Activated CD4-positive, alpha-beta T cell treated with anti-CD3 and anti-CD28 coated beads, Interleukin-2, amount 10 ng/mL, durations not matched to agents 24 days and 14 days (primary cell): ENCODE measurements at regions not wholly inside any gene's neighbourhood (a gene's known extent, or its start where the extent isn't known, plus 50 kb on each side); places are given as distances from the start of the nearest gene placed in this dataset.

ENCODE experiments used
- DNase-seq: peaks from one replicate; pipeline ENCODE4 v3.0.0; 2022
- H3K27ac Mint-ChIP-seq: one replicate; pipeline ENCODE4 v1.8.0; 2022; ENCODE audit warnings: mild to moderate bottlenecking, mixed read lengths
- H3K27me3 Mint-ChIP-seq: one replicate; pipeline ENCODE4 v1.8.0; 2022; ENCODE audit warnings: mixed read lengths
- H3K36me3 Mint-ChIP-seq: one replicate; pipeline ENCODE4 v1.8.0; 2022; ENCODE audit warnings: low read depth, mild to moderate bottlenecking, mixed read lengths
- H3K4me1 Mint-ChIP-seq: one replicate; pipeline ENCODE4 v1.8.0; 2021; ENCODE audit warnings: mixed read lengths
- H3K4me3 Mint-ChIP-seq: one replicate; pipeline ENCODE4 v1.8.0; 2022; ENCODE audit warnings: mild to moderate bottlenecking, moderate library complexity, mixed read lengths
- H3K9me3 Mint-ChIP-seq: one replicate; pipeline ENCODE4 v1.8.0; 2021; ENCODE audit warnings: mixed read lengths
- intact Hi-C: fragments of 100-400 bp; cut with micrococcal nuclease; formaldehyde crosslinking; loops from one replicate; pipeline ENCODE4 v1.15.1; 2023

DNA sequence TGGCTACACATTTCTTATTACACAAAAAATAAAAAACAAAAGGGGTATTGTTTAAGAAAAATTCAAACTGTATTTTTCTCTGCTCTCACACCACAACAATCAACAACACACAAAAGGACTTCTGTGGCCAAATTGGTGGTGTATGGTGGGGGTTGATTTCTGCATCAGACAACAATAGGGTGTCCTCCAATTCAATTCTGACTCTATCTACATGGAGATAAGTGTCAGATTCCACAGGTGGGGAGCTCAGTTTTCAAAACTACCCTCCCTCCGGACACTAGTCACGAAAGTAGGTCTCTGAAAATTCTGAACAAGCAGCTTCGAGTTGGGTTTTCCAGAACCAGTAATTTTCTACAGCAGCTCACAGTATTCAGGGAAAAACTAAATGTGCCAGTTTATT, 744.9 kb upstream of the NCAM2 start:
- H3K9me3 Mint-ChIP-seq: no peaks in the 10 kb centered on the region
- H3K27me3 Mint-ChIP-seq: no peaks in the 10 kb centered on the region
- H3K36me3 Mint-ChIP-seq: no peaks in the 10 kb centered on the region
- H3K4me3 Mint-ChIP-seq: no peak overlapping the region
- no peak for DNase-seq
- intact Hi-C loops: no loop called here
- H3K4me1 Mint-ChIP-seq: no peaks in the 10 kb centered on the region
- H3K27ac Mint-ChIP-seq: no peak overlapping the region

DNA sequence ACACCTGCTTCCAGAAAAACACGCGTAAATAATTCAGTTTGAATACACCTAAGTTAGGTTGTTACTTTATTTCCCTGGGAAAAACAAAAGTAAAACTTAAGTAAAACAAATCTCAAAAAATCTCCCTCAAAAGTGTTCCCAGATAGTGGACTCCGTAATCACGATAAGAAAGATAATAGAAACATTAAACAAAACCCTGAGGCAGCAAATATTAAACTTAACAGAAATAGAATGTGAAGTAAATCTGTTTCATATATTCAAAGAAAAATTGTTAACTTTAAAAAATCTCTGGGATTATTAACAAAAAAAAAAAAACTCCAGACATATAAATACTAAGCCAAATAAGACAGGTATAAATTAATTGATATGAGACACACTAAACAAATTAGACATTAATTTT, 743.2 kb upstream of the NCAM2 start:
- intact Hi-C loops: no loop called here
- no peaks in the 10 kb centered on the region for H3K36me3 Mint-ChIP-seq
- H3K4me1 Mint-ChIP-seq: no peaks in the 10 kb centered on the region
- peaks cover under 1% of the 10 kb centered on the region for H3K9me3 Mint-ChIP-seq
- no peak for DNase-seq
- no peak overlapping the region for H3K4me3 Mint-ChIP-seq
- H3K27me3 Mint-ChIP-seq: no peaks in the 10 kb centered on the region
- no peak overlapping the region for H3K27ac Mint-ChIP-seq

DNA sequence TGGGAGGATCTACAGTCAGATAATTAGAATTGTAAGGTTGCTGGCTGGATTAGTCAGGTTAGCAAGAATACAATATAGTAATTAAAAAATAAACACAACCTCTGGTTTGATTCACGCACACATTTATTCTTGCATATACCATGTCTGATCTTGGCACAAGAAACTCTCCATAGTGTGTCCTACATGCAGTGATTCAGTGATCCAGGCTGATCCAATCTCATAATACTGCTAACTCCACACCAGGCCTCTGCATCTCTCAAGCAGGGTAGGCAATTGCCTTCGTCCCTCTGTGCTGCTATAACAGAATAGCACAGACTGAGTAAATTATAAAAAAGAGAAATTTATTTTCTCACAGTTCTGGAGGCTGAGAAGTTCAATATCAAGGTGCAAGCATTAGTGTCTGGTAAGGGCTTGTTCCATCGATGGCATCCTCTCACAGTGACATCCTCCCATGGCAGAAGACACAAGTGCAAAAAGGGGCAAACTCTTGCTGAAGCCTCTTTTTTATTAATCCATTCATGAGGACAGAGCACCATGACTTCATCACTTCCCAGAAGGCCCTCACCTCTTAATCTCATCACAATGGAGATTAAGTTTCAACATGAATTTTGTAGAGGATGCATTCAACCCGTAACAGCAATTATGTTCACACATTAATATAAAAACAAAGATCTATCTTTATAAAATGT, 741.0 kb upstream of the NCAM2 start:
- Mint-ChIP-seq H3K27ac (no peak overlapping the region), H3K4me1 (no peaks in the 10 kb centered on the region), H3K4me3 (no peak overlapping the region), H3K9me3 (peaks cover 4% of the 10 kb centered on the region), H3K27me3 (no peaks in the 10 kb centered on the region), H3K36me3 (no peaks in the 10 kb centered on the region)
- DNase-seq: no peak
- intact Hi-C loops: no loop called here

DNA sequence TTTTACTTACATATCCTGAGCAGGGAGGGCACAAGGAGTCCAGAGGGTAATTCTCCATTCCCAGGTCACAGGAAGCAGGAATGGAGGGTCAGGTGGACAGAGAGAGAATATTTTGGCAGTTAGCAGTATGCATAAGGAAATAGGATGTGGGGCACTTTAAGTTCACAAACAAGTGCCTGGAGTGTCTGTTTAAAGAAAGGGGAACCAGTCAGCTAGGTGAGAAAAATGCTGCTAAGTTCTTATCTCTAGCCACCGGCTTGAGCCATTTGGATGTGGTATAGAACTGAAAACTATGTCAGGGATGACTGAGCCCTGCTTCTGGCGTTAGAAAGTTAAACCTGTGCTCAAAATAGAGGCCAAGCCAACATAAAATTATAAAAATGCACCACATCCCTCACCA, 739.7 kb upstream of the NCAM2 start:
- Mint-ChIP-seq H3K36me3 (no peaks in the 10 kb centered on the region), H3K27me3 (no peaks in the 10 kb centered on the region), H3K4me1 (no peaks in the 10 kb centered on the region), H3K9me3 (peaks cover 4% of the 10 kb centered on the region), H3K4me3 (no peak overlapping the region), H3K27ac (no peak overlapping the region)
- intact Hi-C loops: no loop called here
- no peak for DNase-seq

DNA sequence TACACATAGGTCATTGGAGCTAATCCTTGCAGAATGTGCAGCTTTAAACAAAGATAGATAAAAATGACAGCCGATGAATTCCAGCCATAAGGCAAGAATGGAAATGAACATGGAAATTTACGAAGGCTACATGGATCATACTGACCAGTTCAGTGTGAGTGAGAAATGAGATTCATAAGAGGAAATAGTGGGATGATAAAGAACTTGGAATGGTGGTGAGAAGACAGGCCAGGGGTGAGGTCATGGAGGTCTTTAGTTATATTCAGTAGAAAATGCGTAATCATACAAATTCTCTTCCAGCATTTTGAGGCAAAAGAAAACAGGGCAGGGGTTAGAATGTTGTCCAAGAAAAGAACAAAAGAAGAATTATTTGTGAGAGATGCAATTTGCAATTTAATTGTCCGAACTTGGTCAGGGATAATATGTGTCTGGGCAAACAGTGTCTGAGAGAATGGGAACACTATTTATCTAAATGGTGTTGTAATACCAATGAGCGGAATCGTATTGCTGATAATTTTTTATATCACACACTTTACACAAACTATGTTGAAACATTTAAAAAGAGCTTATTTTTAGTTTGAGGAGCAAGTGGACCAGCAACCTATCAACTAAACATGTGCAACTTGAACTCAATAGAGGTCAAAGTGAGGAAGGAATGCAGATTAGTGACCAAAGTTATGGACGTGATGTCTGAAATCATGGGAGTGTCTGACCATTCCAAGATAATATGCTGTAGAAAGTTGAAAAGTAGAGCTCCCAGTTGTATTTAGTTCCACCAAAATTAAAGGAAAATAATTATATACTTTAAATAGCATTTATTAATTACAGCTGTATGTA, 739.0 kb upstream of the NCAM2 start:
- no peak for DNase-seq
- intact Hi-C loops: no loop called here
- Mint-ChIP-seq H3K4me3 (no peak overlapping the region), H3K9me3 (peaks cover 4% of the 10 kb centered on the region), H3K4me1 (no peaks in the 10 kb centered on the region), H3K36me3 (no peaks in the 10 kb centered on the region), H3K27me3 (no peaks in the 10 kb centered on the region), H3K27ac (no peak overlapping the region)

DNA sequence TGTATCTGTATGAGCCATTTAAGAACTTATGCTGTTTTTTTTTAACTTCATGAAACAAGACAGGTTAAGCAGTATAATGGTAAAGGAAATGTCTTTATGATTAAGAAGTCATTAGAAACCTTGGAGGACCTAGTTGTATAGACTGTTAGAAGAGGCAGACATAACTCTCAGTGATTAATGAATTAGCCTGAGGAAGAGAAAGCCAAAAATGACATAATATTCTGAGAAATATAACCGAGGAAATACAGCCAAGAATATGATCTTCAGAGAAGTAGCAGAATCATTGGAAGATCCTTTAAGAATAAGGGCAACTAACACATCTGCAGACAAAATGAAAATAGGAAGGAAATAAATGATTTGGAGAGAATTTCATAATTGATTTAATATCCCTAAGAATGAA, 738.1 kb upstream of the NCAM2 start:
- Mint-ChIP-seq H3K9me3 (peaks cover 4% of the 10 kb centered on the region), H3K36me3 (no peaks in the 10 kb centered on the region), H3K27ac (no peak overlapping the region), H3K4me3 (no peak overlapping the region), H3K4me1 (no peaks in the 10 kb centered on the region), H3K27me3 (no peaks in the 10 kb centered on the region)
- intact Hi-C loops: no loop called here
- DNase-seq: no peak

DNA sequence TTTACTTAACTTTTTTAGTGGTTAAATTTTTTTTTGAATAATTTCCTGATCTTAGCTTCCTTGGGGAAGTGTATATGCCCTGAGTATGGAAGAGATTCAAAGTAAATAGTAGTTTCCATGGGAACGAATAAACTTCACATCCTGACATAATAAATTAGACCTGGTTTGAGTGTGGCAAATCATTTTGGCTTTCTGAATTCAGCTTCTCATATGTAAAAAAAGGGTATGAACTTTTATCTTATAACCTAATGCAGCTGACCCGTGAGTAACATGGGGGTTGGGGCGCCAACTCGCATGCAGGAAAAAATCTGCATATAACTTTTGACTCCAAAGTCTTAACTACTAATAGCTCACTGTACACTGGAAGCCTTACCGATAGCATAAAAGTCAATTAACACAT, 736.8 kb upstream of the NCAM2 start:
- peaks cover 4% of the 10 kb centered on the region for H3K9me3 Mint-ChIP-seq
- intact Hi-C loops: no loop called here
- no peak overlapping the region for H3K27ac Mint-ChIP-seq
- H3K27me3 Mint-ChIP-seq: no peaks in the 10 kb centered on the region
- H3K4me3 Mint-ChIP-seq: no peak overlapping the region
- no peaks in the 10 kb centered on the region for H3K4me1 Mint-ChIP-seq
- no peak for DNase-seq
- H3K36me3 Mint-ChIP-seq: no peaks in the 10 kb centered on the region

DNA sequence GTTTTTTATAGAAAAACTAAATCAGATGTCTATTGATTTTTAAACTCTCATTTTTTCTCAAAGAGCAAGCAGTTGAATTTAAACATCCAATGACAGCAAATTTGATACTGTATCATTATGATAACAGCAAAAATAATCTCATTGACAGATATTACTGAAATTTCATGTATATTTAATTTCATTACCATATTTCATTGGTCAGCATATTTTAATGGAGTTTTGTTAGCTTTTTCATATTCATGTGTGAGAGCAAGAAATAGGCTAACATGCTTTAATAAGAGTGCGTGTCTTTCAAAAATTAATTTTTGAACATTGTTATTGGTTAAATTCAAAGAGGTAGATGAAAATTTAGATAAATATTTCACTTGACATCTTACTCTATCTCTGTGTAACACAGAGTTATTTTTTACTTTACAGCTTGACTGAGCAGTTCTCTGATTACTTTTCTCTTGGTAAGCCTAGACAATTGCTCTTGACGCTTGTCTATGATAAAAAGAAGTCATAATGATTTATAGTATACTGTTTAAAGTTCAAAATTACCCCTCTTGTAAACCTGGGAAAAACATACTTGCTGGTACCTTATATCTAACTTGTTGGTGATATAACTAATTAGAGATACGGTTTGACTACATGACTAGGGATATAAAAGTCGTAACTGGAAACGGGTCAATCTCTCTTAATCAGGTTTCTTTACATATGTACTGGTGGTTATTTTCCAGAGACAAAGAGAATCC, 732.3 kb upstream of the NCAM2 start:
- Mint-ChIP-seq H3K27ac (no peak overlapping the region), H3K4me1 (no peaks in the 10 kb centered on the region), H3K9me3 (no peaks in the 10 kb centered on the region), H3K4me3 (no peak overlapping the region), H3K36me3 (no peaks in the 10 kb centered on the region), H3K27me3 (no peaks in the 10 kb centered on the region)
- intact Hi-C loops: no loop called here
- DNase-seq: no peak

DNA sequence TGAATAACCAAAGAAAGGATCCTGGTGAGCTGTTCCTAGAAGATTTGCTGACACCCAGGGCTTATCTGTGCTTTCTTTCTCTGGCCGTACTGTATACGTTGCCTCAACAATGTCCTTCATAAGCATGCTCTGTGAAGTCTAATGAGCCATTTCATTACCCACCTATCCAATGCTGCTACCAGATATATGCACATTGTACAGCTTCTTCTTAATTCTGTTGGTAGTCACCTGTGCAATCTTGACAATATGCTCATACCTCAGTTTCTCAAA, 731.8 kb upstream of the NCAM2 start:
- Mint-ChIP-seq H3K27ac (no peak overlapping the region), H3K36me3 (no peaks in the 10 kb centered on the region), H3K27me3 (no peaks in the 10 kb centered on the region), H3K9me3 (peaks cover 3% of the 10 kb centered on the region), H3K4me3 (no peak overlapping the region), H3K4me1 (no peaks in the 10 kb centered on the region)
- intact Hi-C loops: no loop called here
- no peak for DNase-seq

DNA sequence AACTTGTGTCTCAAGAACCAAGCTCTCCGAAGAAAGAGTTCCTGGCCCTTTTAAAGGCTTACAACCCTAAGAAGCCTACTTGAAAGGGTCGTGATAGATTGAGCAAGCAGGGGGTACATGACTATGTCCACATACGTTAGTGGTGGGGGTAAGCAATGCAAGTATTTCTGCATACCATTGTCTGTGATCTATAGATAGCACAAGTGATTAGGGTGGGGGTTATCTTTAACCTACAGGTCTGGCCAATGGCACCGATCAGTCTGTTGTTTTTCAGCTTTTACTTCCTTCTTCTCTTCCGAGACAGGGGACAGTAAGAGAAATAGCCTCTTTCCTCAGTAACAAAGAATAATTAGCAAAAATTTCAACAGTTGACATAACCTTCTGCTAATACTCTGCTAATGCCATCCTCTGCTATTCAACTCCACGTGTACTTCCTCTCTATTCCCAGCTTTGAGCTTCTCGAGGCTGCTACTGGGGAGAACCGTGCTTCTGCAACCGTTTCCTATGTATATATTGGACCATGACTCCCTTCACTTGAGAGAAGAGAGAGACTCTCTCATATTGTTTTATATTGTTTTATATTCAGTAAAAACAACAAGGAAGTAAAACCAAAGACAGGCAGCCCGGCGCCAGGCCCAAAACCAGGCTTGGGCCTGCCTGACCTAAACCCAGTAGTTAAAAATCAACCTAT, 727.7 kb upstream of the NCAM2 start:
- no peak for DNase-seq
- Mint-ChIP-seq H3K27ac (no peak overlapping the region), H3K27me3 (no peaks in the 10 kb centered on the region), H3K36me3 (no peaks in the 10 kb centered on the region), H3K4me3 (no peak overlapping the region), H3K4me1 (no peaks in the 10 kb centered on the region), H3K9me3 (peaks cover 16% of the 10 kb centered on the region)
- intact Hi-C loops: no loop called here

DNA sequence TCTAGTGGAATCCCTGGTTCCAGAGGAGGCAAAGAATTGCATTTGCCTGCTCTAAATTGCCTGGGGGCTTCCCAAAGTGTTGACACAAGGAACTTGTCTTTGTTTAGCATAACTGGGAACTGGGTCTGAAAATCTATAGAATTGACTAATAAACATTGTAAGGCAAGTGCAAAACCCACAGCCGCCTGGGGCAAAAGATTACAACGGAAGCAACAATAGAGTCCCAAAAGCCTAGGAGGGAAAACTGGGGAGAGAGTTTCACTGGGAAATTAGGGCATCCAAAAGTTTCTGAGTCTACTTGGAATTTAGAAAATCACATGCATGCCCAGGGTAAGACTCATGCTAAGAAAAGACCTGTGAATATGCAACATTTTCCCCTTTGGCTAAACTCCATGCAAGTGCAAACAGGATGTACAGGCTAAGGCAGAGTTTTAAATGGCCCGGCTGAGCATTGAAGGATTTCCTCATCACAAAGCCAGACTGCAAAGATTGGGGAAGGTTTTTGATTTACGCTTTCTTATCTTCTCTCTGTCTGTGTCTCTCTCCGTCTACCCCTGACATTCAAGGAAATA, 725.3 kb upstream of the NCAM2 start:
- no peak for DNase-seq
- Mint-ChIP-seq H3K27ac (no peak overlapping the region), H3K9me3 (peaks cover 16% of the 10 kb centered on the region), H3K36me3 (no peaks in the 10 kb centered on the region), H3K4me3 (no peak overlapping the region), H3K27me3 (no peaks in the 10 kb centered on the region), H3K4me1 (no peaks in the 10 kb centered on the region)
- intact Hi-C loops: no loop called here

DNA sequence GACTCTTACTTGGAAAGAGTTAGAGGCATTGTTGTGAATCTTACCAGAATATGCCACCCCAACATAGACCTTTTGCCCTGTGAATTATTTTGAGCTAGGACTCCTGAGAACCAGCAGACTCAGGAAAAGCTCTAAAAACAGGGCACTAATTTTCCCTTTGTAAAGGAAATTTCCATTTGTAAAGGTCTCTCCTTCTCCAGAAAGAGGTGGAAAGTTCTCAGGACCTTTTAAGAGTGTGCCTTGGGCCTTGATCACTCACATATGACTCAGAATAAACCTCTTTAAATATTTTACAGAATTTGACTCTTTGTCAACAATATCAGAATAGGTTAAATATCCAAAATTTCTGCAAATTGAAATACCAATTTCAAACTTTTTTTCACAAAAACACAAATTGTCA, 721.8 kb upstream of the NCAM2 start:
- no peak overlapping the region for H3K4me3 Mint-ChIP-seq
- H3K36me3 Mint-ChIP-seq: no peaks in the 10 kb centered on the region
- H3K4me1 Mint-ChIP-seq: no peaks in the 10 kb centered on the region
- no peaks in the 10 kb centered on the region for H3K27me3 Mint-ChIP-seq
- intact Hi-C loops: no loop called here
- DNase-seq: no peak
- no peak overlapping the region for H3K27ac Mint-ChIP-seq
- H3K9me3 Mint-ChIP-seq: peaks cover 14% of the 10 kb centered on the region

DNA sequence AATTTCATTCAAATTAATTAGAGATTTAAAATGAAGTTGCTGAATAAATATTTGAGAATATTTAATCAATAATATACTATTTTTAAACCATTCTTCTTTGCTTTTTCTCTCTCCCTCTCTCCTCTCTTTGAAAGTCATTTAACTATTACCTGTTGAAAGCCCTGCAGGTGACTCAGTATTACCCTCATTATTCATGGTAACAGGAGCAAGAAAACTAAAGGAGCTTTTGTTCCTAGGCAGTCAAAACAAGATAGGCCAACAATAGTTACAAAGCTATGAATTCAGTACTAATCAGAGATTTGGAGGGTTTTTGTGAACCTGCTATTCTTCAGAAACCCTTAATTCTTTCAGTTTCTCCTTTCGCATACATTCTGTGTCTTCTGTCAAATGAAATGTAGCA, 721.3 kb upstream of the NCAM2 start:
- no peak for DNase-seq
- H3K36me3 Mint-ChIP-seq: no peaks in the 10 kb centered on the region
- no peaks in the 10 kb centered on the region for H3K4me1 Mint-ChIP-seq
- H3K27ac Mint-ChIP-seq: no peak overlapping the region
- intact Hi-C loops: no loop called here
- no peak overlapping the region for H3K4me3 Mint-ChIP-seq
- no peaks in the 10 kb centered on the region for H3K27me3 Mint-ChIP-seq
- peaks cover 14% of the 10 kb centered on the region for H3K9me3 Mint-ChIP-seq

DNA sequence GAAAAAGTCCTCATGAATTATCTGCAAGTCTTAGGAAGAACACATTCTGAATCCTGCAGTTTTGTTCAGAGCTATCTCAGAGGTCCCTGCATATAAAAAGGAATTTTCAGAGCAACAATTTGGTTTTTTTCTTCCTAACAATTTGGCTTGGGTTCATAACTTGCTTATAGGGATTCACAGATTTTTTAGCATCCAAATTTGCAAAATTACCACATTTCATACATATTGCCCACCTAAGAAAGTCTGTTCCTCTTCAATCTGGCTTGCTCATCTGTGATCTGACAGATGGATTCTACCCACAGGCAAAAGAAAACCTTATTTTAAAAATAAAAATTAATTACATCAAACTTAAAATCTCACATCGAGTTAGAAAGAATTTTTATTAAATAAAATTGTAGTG, 714.4 kb upstream of the NCAM2 start:
- Mint-ChIP-seq H3K9me3 (no peaks in the 10 kb centered on the region), H3K36me3 (no peaks in the 10 kb centered on the region), H3K4me1 (no peaks in the 10 kb centered on the region), H3K27me3 (no peaks in the 10 kb centered on the region), H3K27ac (no peak overlapping the region), H3K4me3 (no peak overlapping the region)
- no peak for DNase-seq
- intact Hi-C loops: no loop called here
